GM18526 (cell line): ENCODE measurements at regions not wholly inside any gene's neighbourhood (a gene's known extent, or its start where the extent isn't known, plus 50 kb on each side); places are given as distances from the start of the nearest gene placed in this dataset.

Experiments used
- POLR2A ChIP-seq: IDR thresholded peaks from 3 replicates; pipeline ENCODE4 v1.6.1; 2011; ENCODE audit not compliant: insufficient read length; ENCODE audit errors: extremely low read depth

- TF ChIP-seq POLR2A, result no peak
Measured at GRCh38 chr15:62449638-62450037, 284.6 kb upstream of the C2CD4B start.

- TF ChIP-seq POLR2A, result no peak
Measured at GRCh38 chr15:62450061-62450460, 285.0 kb upstream of the C2CD4B start.

GRCh38 chr15:62452026-62452425, 286.9 kb upstream of the C2CD4B start:
- no peak for TF ChIP-seq POLR2A

GRCh38 chr15:62452667-62453066, 287.6 kb upstream of the C2CD4B start:
- TF ChIP-seq POLR2A, result no peak

- TF ChIP-seq POLR2A, result no peak
Measured at GRCh38 chr15:62453375-62453774, 288.3 kb upstream of the C2CD4B start.

- no peak for TF ChIP-seq POLR2A
Measured at GRCh38 chr15:62453981-62454380, 288.9 kb upstream of the C2CD4B start.

GRCh38 chr15:62454567-62455172, 289.6 kb upstream of the C2CD4B start:
- no peak for TF ChIP-seq POLR2A

- no peak for TF ChIP-seq POLR2A
Measured at GRCh38 chr15:62455441-62455921, 290.4 kb upstream of the C2CD4B start.

- TF ChIP-seq POLR2A, result no peak
Measured at GRCh38 chr15:62456011-62456920, 291.2 kb upstream of the C2CD4B start.

- no peak for TF ChIP-seq POLR2A
Measured at GRCh38 chr15:62457100-62457499, 292.0 kb upstream of the C2CD4B start.

- TF ChIP-seq POLR2A, result no peak
Measured at GRCh38 chr15:62459875-62460274, 294.8 kb upstream of the C2CD4B start.

- TF ChIP-seq POLR2A, result no peak
Measured at GRCh38 chr15:62462268-62462667, 297.2 kb upstream of the C2CD4B start.

GRCh38 chr15:62462721-62463120, 297.6 kb upstream of the C2CD4B start:
- no peak for TF ChIP-seq POLR2A

GRCh38 chr15:62464705-62465104, 299.6 kb upstream of the C2CD4B start:
- TF ChIP-seq POLR2A, result no peak

- TF ChIP-seq POLR2A, result no peak
Measured at GRCh38 chr15:62465173-62465572, 300.1 kb upstream of the C2CD4B start.

GRCh38 chr15:62469478-62469873, 304.4 kb upstream of the C2CD4B start:
- TF ChIP-seq POLR2A, result no peak

GRCh38 chr15:62469874-62470688, 305.0 kb upstream of the C2CD4B start:
- no peak for TF ChIP-seq POLR2A
